A549 (cell line): ENCODE measurements at regions not wholly inside any gene's neighbourhood (a gene's known extent, or its start where the extent isn't known, plus 50 kb on each side); places are given as distances from the start of the nearest gene placed in this dataset.

ENCODE experiments used
- EHMT2 ChIP-seq: fragments of 200-600 bp; sonication (generic); IDR thresholded peaks from 2 replicates; pipeline ENCODE4 v1.6.1; 2016; ENCODE audit warnings: antibody characterized with exemption, low read depth, mild to moderate bottlenecking, moderate library complexity
- GATA3 ChIP-seq: IDR thresholded peaks from 2 replicates; pipeline ENCODE4 v1.6.1; 2012; ENCODE audit warnings: borderline replicate concordance
- JUNB ChIP-seq: fragments of >200 bp; sonication (Bioruptor Twin); formaldehyde crosslinking; IDR thresholded peaks from 2 replicates; pipeline ENCODE4 v1.6.1; 2016
- MAFK ChIP-seq: fragments of 450-650 bp; IDR thresholded peaks from 2 replicates; pipeline ENCODE4 v1.6.1; 2014; ENCODE audit not compliant: partially characterized antibody
- POLR2AphosphoS2 ChIP-seq: conservative IDR thresholded peaks from 2 replicates; pipeline ENCODE4 v1.6.1; 2012; ENCODE audit warnings: low read length, improper control_type of control experiment, inconsistent platforms
- TF ChIP-seq, protein P1 (sequence below): fragments of 250-450 bp; sonication (Bioruptor Pico); IDR thresholded peaks from 2 replicates; pipeline ENCODE4 v1.5.0; 2021; ENCODE audit warnings: mild to moderate bottlenecking, moderate library complexity, borderline replicate concordance

DNA sequence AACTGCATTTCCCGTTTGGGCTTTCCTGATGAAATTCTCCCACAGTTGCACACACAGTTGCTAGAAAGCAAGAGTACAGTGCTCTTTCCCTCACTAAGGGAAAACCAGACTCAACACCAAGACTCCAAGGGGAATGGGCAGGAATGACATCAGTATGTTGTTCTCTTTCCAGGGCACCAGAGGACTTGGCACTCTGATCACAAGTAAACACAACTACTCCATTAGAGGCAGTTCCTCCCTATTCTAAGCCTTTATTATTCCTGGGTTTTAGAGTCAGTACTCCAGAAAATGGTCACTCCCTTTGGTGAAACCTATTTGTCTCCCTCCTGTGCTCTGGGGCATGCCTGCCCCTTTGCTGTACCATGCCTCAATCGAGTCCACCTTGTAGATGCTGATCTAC, 52.3 kb upstream of the VGLL4 start (continued):
- TF ChIP-seq GATA3 (no peak), JUNB (no peak), POLR2AphosphoS2 (no peak), MAFK (no peak), EHMT2 (no peak)
- TF ChIP-seq, protein P1, sequence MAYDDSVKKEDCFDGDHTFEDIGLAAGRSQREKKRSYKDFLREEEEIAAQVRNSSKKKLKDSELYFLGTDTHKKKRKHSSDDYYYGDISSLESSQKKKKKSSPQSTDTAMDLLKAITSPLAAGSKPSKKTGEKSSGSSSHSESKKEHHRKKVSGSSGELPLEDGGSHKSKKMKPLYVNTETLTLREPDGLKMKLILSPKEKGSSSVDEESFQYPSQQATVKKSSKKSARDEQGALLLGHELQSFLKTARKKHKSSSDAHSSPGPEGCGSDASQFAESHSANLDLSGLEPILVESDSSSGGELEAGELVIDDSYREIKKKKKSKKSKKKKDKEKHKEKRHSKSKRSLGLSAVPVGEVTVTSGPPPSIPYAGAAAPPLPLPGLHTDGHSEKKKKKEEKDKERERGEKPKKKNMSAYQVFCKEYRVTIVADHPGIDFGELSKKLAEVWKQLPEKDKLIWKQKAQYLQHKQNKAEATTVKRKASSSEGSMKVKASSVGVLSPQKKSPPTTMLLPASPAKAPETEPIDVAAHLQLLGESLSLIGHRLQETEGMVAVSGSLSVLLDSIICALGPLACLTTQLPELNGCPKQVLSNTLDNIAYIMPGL (CRISPR knock-in tag) = no peak
